ENCODE measurements at regions not wholly inside any gene's neighbourhood (a gene's known extent, or its start where the extent isn't known, plus 50 kb on each side); places are given as distances from the start of the nearest gene placed in this dataset.

GRCh38 chr5:175599210-175599609 lies 58.7 kb upstream of the HRH2 start:
- Histone ChIP-seq H3K4me2 (no peak overlapping the region), H3K4me1 (no peaks in the 10 kb centered on the region), H3K27ac (no peak overlapping the region), H3K9me3 (no peaks in the 10 kb centered on the region), H3K4me3 (no peak overlapping the region)
- TF ChIP-seq CBX8 (IDR thresholded peaks at IDR 0.05) (no peak), MYC (IDR thresholded peaks at IDR 0.05; ENCODE audit: borderline replicate concordance, low read length) (no peak), PHF8 (IDR thresholded peaks at IDR 0.05; ENCODE audit: borderline replicate concordance, low read depth) (no peak), BHLHE40 (IDR thresholded peaks at IDR 0.05; ENCODE audit: low read depth, low read length) (no peak), HMGXB4 (CRISPR knock-in tag; IDR thresholded peaks at IDR 0.05; ENCODE audit: borderline replicate concordance) (no peak), POLR2AphosphoS2 (conservative IDR thresholded peaks at IDR 0.05; ENCODE audit: low read length) (no peak), RCOR1 (IDR thresholded peaks at IDR 0.05; ENCODE audit: low read depth, low read length) (no peak), HEYL (CRISPR knock-in tag; IDR thresholded peaks at IDR 0.05) (no peak), FOSB (CRISPR knock-in tag; IDR thresholded peaks at IDR 0.05) (no peak), ZNF302 (CRISPR knock-in tag; IDR thresholded peaks at IDR 0.05) (no peak), CTCF (IDR thresholded peaks at IDR 0.05) (no peak)
- peak in 1 of 2 experiments; percentile 34; a peak in 1 of 6 replicates for ATAC-seq
- no peak for DNase-seq (ENCODE audit: low read depth in 1 of 2, low spot score in 1 of 2)
- ChIA-PET CTCF (no interaction called here), POLR2A (no interaction called here)
- FAIRE-seq, result no peak
- 40% methylated on average over 7 of the region's 7 CpGs for WGBS (ENCODE audit: missing lambda C conversion rate)

- ATAC-seq (no peak), DNase-seq (ENCODE audit: low read depth in 1 of 2, low spot score in 1 of 2) (no peak), FAIRE-seq (no peak)
- Histone ChIP-seq H3K4me1 (no peaks in the 10 kb centered on the region), H3K4me3 (no peak overlapping the region), H3K9me3 (peaks cover 12% of the 10 kb centered on the region), H3K4me2 (no peak overlapping the region), H3K27ac (no peak overlapping the region)
- TF ChIP-seq SREBF2 (IDR thresholded peaks at IDR 0.05) (no peak), E2F6 (IDR thresholded peaks at IDR 0.05; ENCODE audit: borderline replicate concordance, low read depth) (no peak), RFX5 (IDR thresholded peaks at IDR 0.05) (no peak), ESRRA (IDR thresholded peaks at IDR 0.05; ENCODE audit: borderline replicate concordance, low read length) (no peak), BHLHE40 (IDR thresholded peaks at IDR 0.05; ENCODE audit: low read depth, low read length) (no peak), TFCP2L1 (CRISPR knock-in tag; IDR thresholded peaks at IDR 0.05) (no peak), NPAS2 (CRISPR knock-in tag; IDR thresholded peaks at IDR 0.05; ENCODE audit: borderline replicate concordance) (no peak), HEYL (CRISPR knock-in tag; IDR thresholded peaks at IDR 0.05) (no peak), GATA3 (IDR thresholded peaks at IDR 0.05; ENCODE audit: borderline replicate concordance) (no peak), REST (IDR thresholded peaks at IDR 0.05) (no peak), RNF2 (IDR thresholded peaks at IDR 0.05; ENCODE audit: borderline replicate concordance, low read depth) (no peak), ZSCAN20 (CRISPR knock-in tag; IDR thresholded peaks at IDR 0.05) (no peak)
- 12% methylated on average over 4 of the region's 4 CpGs for WGBS (ENCODE audit: missing lambda C conversion rate)
- POLR2A ChIA-PET, result no interaction called here
- CTCF ChIA-PET, result interaction anchor here (0.6 kb wide), 1 partner anchor 21 kb away, joined by 3 read pairs; no protein-coding TSS in a partner anchor
Observed at GRCh38 chr5:175603987-175604739, 53.7 kb upstream of the HRH2 start.
